GM21360 (cell line): ENCODE measurements at regions not wholly inside any gene's neighbourhood (a gene's known extent, or its start where the extent isn't known, plus 50 kb on each side); places are given as distances from the start of the nearest gene placed in this dataset.
"Not testable (repeated sequence)": the region's sequence is repeated elsewhere in the genome, so short reads cannot be mapped to it uniquely, and the experiment has no call there.

ENCODE experiments used
- ATAC-seq: cut with Tn5 transposase; IDR thresholded peaks from one replicate; pipeline ENCODE4 v1.9.1; 2021; ENCODE audit warnings: mild to moderate bottlenecking, moderate library complexity; ENCODE audit not compliant: unreplicated experiment

- ATAC-seq, result no peak
These were observed 696.9 kb downstream of the PCDH7 start for GRCh38 chr4:31417040-31417439.

- no peak for ATAC-seq
These were observed 701.8 kb downstream of the PCDH7 start for GRCh38 chr4:31422006-31422405.

GRCh38 chr4:31427691-31428090 is 707.5 kb downstream of the PCDH7 start:
- ATAC-seq, result no peak

GRCh38 chr4:31442236-31442635 is 722.1 kb downstream of the PCDH7 start:
- no peak for ATAC-seq

GRCh38 chr4:31445526-31445925 is 725.4 kb downstream of the PCDH7 start:
- no peak for ATAC-seq

GRCh38 chr4:31455612-31456011 is 735.4 kb downstream of the PCDH7 start:
- ATAC-seq, result no peak

- ATAC-seq, result no peak
These were observed 738.6 kb downstream of the PCDH7 start for GRCh38 chr4:31458813-31459212.

- ATAC-seq, result no peak
These were observed 741.3 kb downstream of the PCDH7 start for GRCh38 chr4:31461421-31461820.

GRCh38 chr4:31467781-31468180 is 747.6 kb downstream of the PCDH7 start:
- no peak for ATAC-seq

- ATAC-seq, result no peak
These were observed 754.1 kb downstream of the PCDH7 start for GRCh38 chr4:31474221-31474620.

- ATAC-seq, result no peak
These were observed 762.5 kb downstream of the PCDH7 start for GRCh38 chr4:31482691-31483090.

GRCh38 chr4:31499216-31499615 is 779.0 kb downstream of the PCDH7 start:
- ATAC-seq, result not testable (repeated sequence)

GRCh38 chr4:31516520-31516919 is 796.4 kb downstream of the PCDH7 start:
- ATAC-seq, result no peak

- ATAC-seq, result no peak
These were observed 798.7 kb downstream of the PCDH7 start for GRCh38 chr4:31518796-31519250.

- no peak for ATAC-seq
These were observed 810.4 kb downstream of the PCDH7 start for GRCh38 chr4:31530555-31530954.

GRCh38 chr4:31538877-31539276 is 818.7 kb downstream of the PCDH7 start:
- no peak for ATAC-seq

GRCh38 chr4:31539284-31540069 is 819.3 kb downstream of the PCDH7 start:
- no peak for ATAC-seq

GRCh38 chr4:31545330-31545729 is 825.2 kb downstream of the PCDH7 start:
- ATAC-seq, result no peak

- no peak for ATAC-seq
These were observed 825.6 kb downstream of the PCDH7 start for GRCh38 chr4:31545755-31546154.

- ATAC-seq, result no peak
These were observed 827.9 kb downstream of the PCDH7 start for GRCh38 chr4:31548021-31548420.

GRCh38 chr4:31548823-31549222 is 828.7 kb downstream of the PCDH7 start:
- no peak for ATAC-seq

- no peak for ATAC-seq
These were observed 829.1 kb downstream of the PCDH7 start for GRCh38 chr4:31549256-31549655.

GRCh38 chr4:31557437-31557836 is 837.3 kb downstream of the PCDH7 start:
- ATAC-seq, result no peak
